ENCODE measurements at regions not wholly inside any gene's neighbourhood (a gene's known extent, or its start where the extent isn't known, plus 50 kb on each side); places are given as distances from the start of the nearest gene placed in this dataset.

GRCh38 chr15:77838595-77838994 is 205.9 kb upstream of the LINGO1 start:
- no peak for DNase-seq (ENCODE audit: low read depth, low spot score)
- Histone ChIP-seq H3K4me3 (ENCODE audit: low read depth in 2 of 2, low read length in 2 of 2) (no peak overlapping the region), H3K27me3 (ENCODE audit: control insufficient read depth, insufficient read depth, low read length) (peaks cover 2% of the 10 kb centered on the region; the same call in 1 of the 2 replicates), H3K9me3 (ENCODE audit: control insufficient read depth, insufficient read depth, low read depth, low read length) (no peaks in the 10 kb centered on the region), H3K4me1 (ENCODE audit: control insufficient read depth, insufficient read depth, low read length) (peaks cover 8% of the 10 kb centered on the region), H3K36me3 (ENCODE audit: control insufficient read depth, insufficient read depth, low read length) (no peaks in the 10 kb centered on the region), H3K27ac (ENCODE audit: low read length) (no peak overlapping the region)
- no peak for ATAC-seq
- in situ Hi-C loops (cut with HindIII; ENCODE audit: low pct_unique_long_range_greater_than_20kb, low sequenced_read_pairs) (no loop called here), intact Hi-C loops (cut with micrococcal nuclease; ENCODE audit: unreplicated experiment) (no loop called here)
- TF ChIP-seq SIN3A (IDR thresholded peaks at IDR 0.05; ENCODE audit: borderline replicate concordance, insufficient read depth, low read depth, low read length) = no peak
- no peak for TF ChIP-seq TCF7L2 (IDR thresholded peaks at IDR 0.05; ENCODE audit: low read depth, low read length)
- TF ChIP-seq CTCF (IDR thresholded peaks at IDR 0.05) = no peak
- no peak for TF ChIP-seq REST (IDR thresholded peaks at IDR 0.05; ENCODE audit: insufficient read depth in 1 of 2, low read depth in 2 of 2, low read length in 1 of 2)
- no peak for TF ChIP-seq POLR2AphosphoS5 (IDR thresholded peaks at IDR 0.05; ENCODE audit: low read depth, low read length)
- BruUV-seq (replicated peaks) = no TSS peak
- CTCF ChIA-PET = no interaction called here
- POLR2A ChIA-PET = no interaction called here

GRCh38 chr15:77838061-77838460 is 205.3 kb upstream of the LINGO1 start:
- POLR2A ChIA-PET = no interaction called here
- Histone ChIP-seq H3K9me3 (ENCODE audit: control insufficient read depth, insufficient read depth, low read depth, low read length) (no peaks in the 10 kb centered on the region), H3K4me3 (ENCODE audit: low read depth in 2 of 2, low read length in 2 of 2) (no peak overlapping the region), H3K36me3 (ENCODE audit: control insufficient read depth, insufficient read depth, low read length) (no peaks in the 10 kb centered on the region), H3K27ac (ENCODE audit: low read length) (no peak overlapping the region), H3K4me1 (ENCODE audit: control insufficient read depth, insufficient read depth, low read length) (peaks cover 8% of the 10 kb centered on the region), H3K27me3 (ENCODE audit: control insufficient read depth, insufficient read depth, low read length) (peaks cover 2% of the 10 kb centered on the region; the same call in 1 of the 2 replicates)
- TF ChIP-seq SIN3A (IDR thresholded peaks at IDR 0.05; ENCODE audit: borderline replicate concordance, insufficient read depth, low read depth, low read length) (no peak), POLR2AphosphoS5 (IDR thresholded peaks at IDR 0.05; ENCODE audit: low read depth, low read length) (no peak), REST (IDR thresholded peaks at IDR 0.05; ENCODE audit: insufficient read depth in 1 of 2, low read depth in 2 of 2, low read length in 1 of 2) (no peak), CTCF (IDR thresholded peaks at IDR 0.05) (no peak), TCF7L2 (IDR thresholded peaks at IDR 0.05; ENCODE audit: low read depth, low read length) (no peak)
- CTCF ChIA-PET = no interaction called here
- no peak for DNase-seq (ENCODE audit: low read depth, low spot score)
- BruUV-seq (replicated peaks) = no TSS peak
- no peak for ATAC-seq
- intact Hi-C loops (cut with micrococcal nuclease; ENCODE audit: unreplicated experiment) (no loop called here), in situ Hi-C loops (cut with HindIII; ENCODE audit: low pct_unique_long_range_greater_than_20kb, low sequenced_read_pairs) (no loop called here)

Data from Panc1 (cell line).